ENCODE measurements at regions not wholly inside any gene's neighbourhood (a gene's known extent, or its start where the extent isn't known, plus 50 kb on each side); places are given as distances from the start of the nearest gene placed in this dataset.
"Not testable (repeated sequence)": the region's sequence is repeated elsewhere in the genome, so short reads cannot be mapped to it uniquely, and the experiment has no call there.

- Histone ChIP-seq H3K4me1 (ENCODE audit: insufficient read depth, low read length) (no peaks in the 10 kb centered on the region), H3K9me3 (ENCODE audit: low read length) (no peaks in the 10 kb centered on the region), H4K20me1 (ENCODE audit: low read length) (no peaks in the 10 kb centered on the region), H3K9me2 (replicated peaks; ENCODE audit: low read length) (no peaks in the 10 kb centered on the region), H3K36me3 (ENCODE audit: low read depth, low read length) (no peaks in the 10 kb centered on the region), H3K27me3 (ENCODE audit: low read length) (no peaks in the 10 kb centered on the region), H3K4me2 (ENCODE audit: low read length) (no peak overlapping the region), H3K79me2 (ENCODE audit: low read length) (no peaks in the 10 kb centered on the region), H3K27ac (ENCODE audit: low read length) (no peak overlapping the region), H3K9ac (ENCODE audit: low read length) (no peak overlapping the region), H3F3A (ENCODE audit: low read length, unreplicated experiment) (no peaks in the 10 kb centered on the region), H2AFZ (ENCODE audit: low read length) (no peak overlapping the region), H3K4me3 (ENCODE audit: low read length) (no peak overlapping the region)
- no peak for ATAC-seq
- intact Hi-C loops (cut with micrococcal nuclease): no loop called here
- TF ChIP-seq CTCF (conservative IDR thresholded peaks at IDR 0.05; ENCODE audit: low read depth, low read length): no peak
- TF ChIP-seq EZH2 (IDR thresholded peaks at IDR 0.05; ENCODE audit: low read length, unreplicated experiment): no peak
- TF ChIP-seq EZH2phosphoT487 (IDR thresholded peaks at IDR 0.05; ENCODE audit: borderline replicate concordance, low read length): no peak
- CTCF ChIA-PET: no interaction called here
- BruUV-seq (replicated peaks): no TSS peak
- no peak for DNase-seq
- POLR2A ChIA-PET (ENCODE audit: unreplicated experiment): no interaction called here
Measured at GRCh38 chr6:68059261-68059660, 575.8 kb upstream of the ADGRB3 start.

- H4K20me1 ChIP-seq (ENCODE audit: low read length); H3K79me2 ChIP-seq (ENCODE audit: low read length); H3K9me3 ChIP-seq (ENCODE audit: low read length); H3K4me1 ChIP-seq (ENCODE audit: insufficient read depth, low read length); H3K27me3 ChIP-seq (ENCODE audit: low read length); H2AFZ ChIP-seq (ENCODE audit: low read length); DNase-seq; BruUV-seq (replicated peaks); H3K9ac ChIP-seq (ENCODE audit: low read length); H3K4me3 ChIP-seq (ENCODE audit: low read length); ATAC-seq; H3K36me3 ChIP-seq (ENCODE audit: low read depth, low read length); H3K9me2 ChIP-seq (replicated peaks; ENCODE audit: low read length); intact Hi-C loops (cut with micrococcal nuclease); H3K4me2 ChIP-seq (ENCODE audit: low read length); POLR2A ChIA-PET (ENCODE audit: unreplicated experiment); H3K27ac ChIP-seq (ENCODE audit: low read length); H3F3A ChIP-seq (ENCODE audit: low read length, unreplicated experiment); CTCF ChIA-PET: not testable (repeated sequence)
Measured at GRCh38 chr6:68056596-68056995, 578.5 kb upstream of the ADGRB3 start.

GRCh38 chr6:68054756-68055155 is 580.3 kb upstream of the ADGRB3 start:
- Histone ChIP-seq H3K4me1 (ENCODE audit: insufficient read depth, low read length) (no peaks in the 10 kb centered on the region), H4K20me1 (ENCODE audit: low read length) (no peaks in the 10 kb centered on the region), H3K4me3 (ENCODE audit: low read length) (no peak overlapping the region), H3K27ac (ENCODE audit: low read length) (no peak overlapping the region), H2AFZ (ENCODE audit: low read length) (no peak overlapping the region), H3K4me2 (ENCODE audit: low read length) (no peak overlapping the region), H3K9ac (ENCODE audit: low read length) (no peak overlapping the region), H3K9me3 (ENCODE audit: low read length) (no peaks in the 10 kb centered on the region), H3K9me2 (replicated peaks; ENCODE audit: low read length) (no peaks in the 10 kb centered on the region), H3K27me3 (ENCODE audit: low read length) (no peaks in the 10 kb centered on the region), H3F3A (ENCODE audit: low read length, unreplicated experiment) (no peaks in the 10 kb centered on the region), H3K79me2 (ENCODE audit: low read length) (no peaks in the 10 kb centered on the region), H3K36me3 (ENCODE audit: low read depth, low read length) (no peaks in the 10 kb centered on the region)
- ATAC-seq (no peak), DNase-seq (no peak)
- POLR2A ChIA-PET (ENCODE audit: unreplicated experiment): no interaction called here
- intact Hi-C loops (cut with micrococcal nuclease): no loop called here
- CTCF ChIA-PET: no interaction called here
- TF ChIP-seq EZH2phosphoT487 (IDR thresholded peaks at IDR 0.05; ENCODE audit: borderline replicate concordance, low read length) (no peak), CTCF (conservative IDR thresholded peaks at IDR 0.05; ENCODE audit: low read depth, low read length) (no peak)
- BruUV-seq (replicated peaks): no TSS peak
